Ovary (tissue), 7 donors: ENCODE measurements at regions not wholly inside any gene's neighbourhood (a gene's known extent, or its start where the extent isn't known, plus 50 kb on each side); places are given as distances from the start of the nearest gene placed in this dataset.

Experiments
- DNase-seq, 5 donors: peaks; one replicate each; pipeline ENCODE4 v3.0.0-alpha.2; 2019 to 2020
- H3K27ac ChIP-seq, 2 donors: fragments of 200-600 bp; one replicate each; pipeline versions ENCODE4 v1.5.1 to v1.8.0; 2019 to 2022
- H3K27me3 ChIP-seq: fragments of 200-600 bp; one replicate; pipeline ENCODE4 v1.8.0; 2022
- H3K36me3 ChIP-seq: fragments of 200-600 bp; sonication (generic); one replicate; pipeline ENCODE4 v1.5.1; 2019
- H3K4me1 ChIP-seq: one replicate; pipeline ENCODE4 v1.8.1; 2013; ENCODE audit warnings: mild to moderate bottlenecking, moderate library complexity; ENCODE audit not compliant: insufficient read depth
- H3K4me3 ChIP-seq: fragments of 200-600 bp; sonication (generic); one replicate; pipeline ENCODE4 v1.5.1; 2017
- H3K9me3 ChIP-seq, 2 donors: fragments of 200-600 bp in 1 of 2; sonication (generic) in 1 of 2; one replicate each; pipeline versions ENCODE4 v1.5.1 to v1.8.1; 2013 to 2019; ENCODE audit warnings: mild to moderate bottlenecking in 1 of 2, moderate library complexity in 1 of 2
- EP300 ChIP-seq: sonication (generic); formaldehyde crosslinking; IDR thresholded peaks from one replicate; pipeline ENCODE4 v1.6.1; 2017; ENCODE audit warnings: antibody characterized with exemption
- POLR2A ChIP-seq: fragments of 450-650 bp; IDR thresholded peaks from one replicate; pipeline ENCODE4 v1.6.1; 2017; ENCODE audit warnings: antibody characterized with exemption, mild to moderate bottlenecking, moderate library complexity
- WGBS, 3 donors: extraction: QIAGEN DNeasy Blood & Tissue Kit in 1 of 3; methylation state at CpG; one replicate each; pipeline versions ENCODE4 v1.1.5 to v1.1.7; 2013 to 2017; 5-methylcytosine and 5-hydroxymethylcytosine counted together
- intact Hi-C, 4 donors: fragments of 100-400 bp; cut with DNase I; formaldehyde crosslinking; loops; one replicate each; pipeline versions ENCODE4 v1.11.0 to v1.15.1; 2022 to 2023
- TF ChIP-seq, protein P1 (sequence below), 3 donors: fragments of 450-650 bp in 2 of 3; fragments of 200-600 bp in 1 of 3; IDR thresholded peaks; one replicate each; pipeline versions ENCODE4 v1.5.1 to v1.8.0; 2016 to 2022; ENCODE audit warnings: antibody characterized with exemption in 3 of 3, mild to moderate bottlenecking in 1 of 3
- donor health status: DM: no; HTN: no; CAD: no; lungs with moderate emphysema.
- donor health status: DM: no; HTN: no; CAD: no.
- donor health status: Bipolar disorder and iron deficiency.
- donor health status: DM: no; HTN: no; CAD: no.
- donor health status: DM: yes; HTN: yes; CAD: no.

DNA sequence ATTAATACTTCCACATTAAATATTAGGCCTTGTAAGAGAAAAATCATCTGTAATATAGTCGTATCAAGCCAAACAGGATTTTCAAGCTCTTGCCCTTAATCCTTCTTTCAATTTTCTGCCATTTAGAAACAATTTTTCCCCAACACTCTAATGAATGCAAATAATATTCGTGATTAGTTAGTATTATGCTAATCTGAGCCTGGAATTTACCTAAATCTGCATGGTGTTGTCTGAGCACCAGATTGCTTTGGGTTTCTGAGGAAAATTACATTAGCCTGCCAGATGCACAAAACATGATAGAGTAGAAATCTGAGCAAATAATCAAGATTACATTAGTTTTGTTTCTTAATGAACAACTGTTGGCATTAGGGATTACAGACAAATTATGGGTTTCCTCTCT is 176.6 kb downstream of the ZDHHC21 start:
- intact Hi-C loops: no loop called here
- WGBS, 3 donors: 79 to 86% (median 84%) methylated on average over 2 of the region's 2 CpGs

DNA sequence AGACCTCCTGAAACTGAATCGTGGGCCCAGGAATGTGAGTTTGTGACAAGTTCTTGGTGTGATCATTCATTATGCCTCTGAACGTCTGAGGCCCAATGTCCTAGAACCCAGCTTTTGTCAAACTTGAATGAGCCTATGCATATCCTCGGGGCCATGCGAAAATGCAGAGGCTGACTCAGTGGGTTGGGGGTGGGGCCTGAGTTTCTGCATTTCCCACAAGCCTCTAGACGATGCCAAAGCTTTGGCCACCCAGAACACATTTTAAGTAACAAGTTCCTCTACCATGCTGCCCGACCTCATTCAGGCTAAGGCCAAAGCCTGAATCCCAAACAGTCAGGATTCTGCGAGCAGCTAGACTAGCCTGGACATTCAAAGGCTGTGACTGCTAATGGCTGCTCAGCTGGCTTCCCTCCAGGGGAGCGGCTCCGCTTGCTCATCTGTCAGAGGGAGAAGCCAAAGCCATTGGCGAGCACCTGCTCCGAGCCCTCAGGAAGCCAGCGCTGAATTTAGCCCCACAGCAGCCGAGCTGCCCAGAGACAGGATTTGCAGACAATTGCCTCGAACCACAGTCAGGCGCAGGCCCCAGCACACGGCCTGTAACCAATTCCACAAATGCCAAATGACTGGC is 177.5 kb downstream of the ZDHHC21 start:
- Histone ChIP-seq H3K9me3 (no peaks in the 10 kb centered on the region), H3K27ac (no peak overlapping the region), H3K4me1 (no peaks in the 10 kb centered on the region), H3K4me3 (no peak overlapping the region), H3K36me3 (no peaks in the 10 kb centered on the region), H3K27me3 (peaks cover 4% of the 10 kb centered on the region)
- TF ChIP-seq EP300 (no peak), POLR2A (no peak)
- TF ChIP-seq, protein P1, sequence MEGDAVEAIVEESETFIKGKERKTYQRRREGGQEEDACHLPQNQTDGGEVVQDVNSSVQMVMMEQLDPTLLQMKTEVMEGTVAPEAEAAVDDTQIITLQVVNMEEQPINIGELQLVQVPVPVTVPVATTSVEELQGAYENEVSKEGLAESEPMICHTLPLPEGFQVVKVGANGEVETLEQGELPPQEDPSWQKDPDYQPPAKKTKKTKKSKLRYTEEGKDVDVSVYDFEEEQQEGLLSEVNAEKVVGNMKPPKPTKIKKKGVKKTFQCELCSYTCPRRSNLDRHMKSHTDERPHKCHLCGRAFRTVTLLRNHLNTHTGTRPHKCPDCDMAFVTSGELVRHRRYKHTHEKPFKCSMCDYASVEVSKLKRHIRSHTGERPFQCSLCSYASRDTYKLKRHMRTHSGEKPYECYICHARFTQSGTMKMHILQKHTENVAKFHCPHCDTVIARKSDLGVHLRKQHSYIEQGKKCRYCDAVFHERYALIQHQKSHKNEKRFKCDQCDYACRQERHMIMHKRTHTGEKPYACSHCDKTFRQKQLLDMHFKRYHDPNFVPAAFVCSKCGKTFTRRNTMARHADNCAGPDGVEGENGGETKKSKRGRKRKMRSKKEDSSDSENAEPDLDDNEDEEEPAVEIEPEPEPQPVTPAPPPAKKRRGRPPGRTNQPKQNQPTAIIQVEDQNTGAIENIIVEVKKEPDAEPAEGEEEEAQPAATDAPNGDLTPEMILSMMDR (IDR thresholded peaks at IDR 0.05): no peak
- no peak for DNase-seq
- WGBS, 3 donors: 72 to 86% (median 79%) methylated on average over 16 of the region's 16 CpGs
- intact Hi-C loops: no loop called here

More for the DNA sequence above, 176.6 kb downstream of the ZDHHC21 start:
- no peak for DNase-seq
- Histone ChIP-seq H3K4me3 (no peak overlapping the region), H3K9me3 (no peaks in the 10 kb centered on the region), H3K27ac (no peak overlapping the region), H3K4me1 (no peaks in the 10 kb centered on the region), H3K36me3 (no peaks in the 10 kb centered on the region), H3K27me3 (no peaks in the 10 kb centered on the region)
- TF ChIP-seq EP300 (no peak), POLR2A (no peak)
- TF ChIP-seq, protein P1 (IDR thresholded peaks at IDR 0.05): no peak

DNA sequence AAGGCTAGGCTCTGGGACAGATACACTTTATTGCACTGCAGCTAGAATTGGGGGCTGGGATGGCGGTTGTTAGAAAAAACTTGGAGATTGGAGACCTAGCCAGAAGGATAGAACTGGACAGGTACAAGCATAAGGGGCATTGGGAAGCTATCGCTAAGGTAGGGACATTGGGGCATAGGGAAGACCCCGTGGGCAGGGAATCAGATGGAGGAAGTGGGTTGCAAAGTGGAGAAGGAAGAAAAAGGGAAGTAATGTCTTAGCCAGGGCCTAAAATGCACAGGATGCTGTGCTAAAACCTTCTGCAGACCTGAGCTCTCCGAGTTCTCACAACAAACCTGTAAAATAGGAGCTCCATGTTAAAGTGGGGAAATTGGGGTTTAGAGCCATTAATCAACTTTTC is 178.2 kb downstream of the ZDHHC21 start:
- 72 to 88% (median 86%) methylated on average over 4 of the region's 4 CpGs for WGBS, 3 donors
- intact Hi-C loops: no loop called here

DNA sequence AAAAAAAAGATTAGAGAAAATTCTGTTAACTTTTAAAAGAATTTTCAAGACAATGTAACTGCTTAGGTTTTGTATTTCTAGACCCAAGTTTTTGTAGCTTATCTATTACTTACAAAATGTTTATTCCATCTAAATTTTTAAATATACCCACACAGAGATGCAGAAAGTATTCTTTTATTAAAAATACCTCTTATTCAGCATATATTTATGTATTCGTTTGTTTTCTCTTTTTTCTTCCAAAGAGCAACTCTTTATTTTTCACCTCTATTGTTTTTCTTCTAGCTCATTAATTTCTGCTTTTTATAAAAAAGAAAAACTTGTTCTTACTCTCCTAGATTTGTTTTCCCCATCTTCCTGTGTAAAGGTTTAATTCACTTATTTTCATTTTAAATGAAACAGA is 180.3 kb downstream of the ZDHHC21 start:
- intact Hi-C loops: no loop called here
- 69 to 87% (median 80%) methylated on average over 1 of the region's 1 CpG for WGBS, 3 donors
- DNase-seq: no peak
- no peaks in the 10 kb centered on the region for H3K36me3 ChIP-seq
- no peaks in the 10 kb centered on the region for H3K4me1 ChIP-seq
- H3K27ac ChIP-seq: no peak overlapping the region
- H3K9me3 ChIP-seq: no peaks in the 10 kb centered on the region
- no peak overlapping the region for H3K4me3 ChIP-seq
- H3K27me3 ChIP-seq: peaks cover 4% of the 10 kb centered on the region
- TF ChIP-seq POLR2A (no peak), EP300 (no peak)
- TF ChIP-seq, protein P1 (IDR thresholded peaks at IDR 0.05): no peak

More for the DNA sequence above, 178.2 kb downstream of the ZDHHC21 start:
- H3K4me1 ChIP-seq: no peaks in the 10 kb centered on the region
- H3K27me3 ChIP-seq: peaks cover 4% of the 10 kb centered on the region
- DNase-seq: no peak
- H3K9me3 ChIP-seq: no peaks in the 10 kb centered on the region
- no peaks in the 10 kb centered on the region for H3K36me3 ChIP-seq
- TF ChIP-seq EP300 (no peak), POLR2A (no peak)
- TF ChIP-seq, protein P1 (IDR thresholded peaks at IDR 0.05): no peak
- H3K27ac ChIP-seq: no peak overlapping the region
- no peak overlapping the region for H3K4me3 ChIP-seq
